ENCODE measurements at regions not wholly inside any gene's neighbourhood (a gene's known extent, or its start where the extent isn't known, plus 50 kb on each side); places are given as distances from the start of the nearest gene placed in this dataset.

DNA sequence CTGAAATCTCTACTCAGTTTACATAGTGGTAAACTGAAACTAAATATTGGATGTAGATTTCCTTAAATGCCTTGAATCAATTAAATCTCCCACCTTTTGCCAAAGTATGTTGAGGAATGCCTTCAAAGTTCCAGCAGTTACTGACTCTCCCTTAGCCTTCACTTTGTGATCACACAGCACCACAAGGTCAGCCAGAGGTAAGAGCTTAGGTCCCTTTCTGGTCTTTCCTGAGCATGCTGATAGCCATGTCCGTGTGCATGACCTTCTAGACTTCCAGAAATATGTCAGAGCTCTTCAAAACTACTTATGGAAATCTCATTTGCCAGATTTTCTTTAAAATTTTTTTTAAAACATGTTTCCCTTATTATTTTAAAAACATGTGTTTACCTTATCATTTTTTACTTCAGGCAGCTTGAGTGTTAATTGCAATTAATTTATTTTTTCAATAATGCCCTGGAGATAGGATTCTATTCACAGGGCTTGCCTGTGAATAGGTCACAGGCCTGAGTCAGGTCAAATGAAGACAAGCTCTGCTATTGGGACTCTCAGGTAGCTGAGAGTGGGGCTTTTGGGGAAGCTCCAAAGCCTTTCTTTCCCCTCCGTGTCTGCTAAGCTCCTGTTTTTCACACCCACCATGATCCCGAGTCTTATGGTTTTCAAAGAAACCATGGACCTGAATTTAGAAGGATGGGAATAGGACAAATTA, 220.5 kb downstream of the CXCL12 start:
- H3K4me3 ChIP-seq (replicated peaks; ENCODE audit: low read depth, low read length): no peak overlapping the region
- TF ChIP-seq, protein P1, sequence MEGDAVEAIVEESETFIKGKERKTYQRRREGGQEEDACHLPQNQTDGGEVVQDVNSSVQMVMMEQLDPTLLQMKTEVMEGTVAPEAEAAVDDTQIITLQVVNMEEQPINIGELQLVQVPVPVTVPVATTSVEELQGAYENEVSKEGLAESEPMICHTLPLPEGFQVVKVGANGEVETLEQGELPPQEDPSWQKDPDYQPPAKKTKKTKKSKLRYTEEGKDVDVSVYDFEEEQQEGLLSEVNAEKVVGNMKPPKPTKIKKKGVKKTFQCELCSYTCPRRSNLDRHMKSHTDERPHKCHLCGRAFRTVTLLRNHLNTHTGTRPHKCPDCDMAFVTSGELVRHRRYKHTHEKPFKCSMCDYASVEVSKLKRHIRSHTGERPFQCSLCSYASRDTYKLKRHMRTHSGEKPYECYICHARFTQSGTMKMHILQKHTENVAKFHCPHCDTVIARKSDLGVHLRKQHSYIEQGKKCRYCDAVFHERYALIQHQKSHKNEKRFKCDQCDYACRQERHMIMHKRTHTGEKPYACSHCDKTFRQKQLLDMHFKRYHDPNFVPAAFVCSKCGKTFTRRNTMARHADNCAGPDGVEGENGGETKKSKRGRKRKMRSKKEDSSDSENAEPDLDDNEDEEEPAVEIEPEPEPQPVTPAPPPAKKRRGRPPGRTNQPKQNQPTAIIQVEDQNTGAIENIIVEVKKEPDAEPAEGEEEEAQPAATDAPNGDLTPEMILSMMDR (IDR thresholded peaks at IDR 0.05; ENCODE audit: low read length, missing control alignments): no peak
- no peak for DNase-seq (ENCODE audit: low read depth)

DNA sequence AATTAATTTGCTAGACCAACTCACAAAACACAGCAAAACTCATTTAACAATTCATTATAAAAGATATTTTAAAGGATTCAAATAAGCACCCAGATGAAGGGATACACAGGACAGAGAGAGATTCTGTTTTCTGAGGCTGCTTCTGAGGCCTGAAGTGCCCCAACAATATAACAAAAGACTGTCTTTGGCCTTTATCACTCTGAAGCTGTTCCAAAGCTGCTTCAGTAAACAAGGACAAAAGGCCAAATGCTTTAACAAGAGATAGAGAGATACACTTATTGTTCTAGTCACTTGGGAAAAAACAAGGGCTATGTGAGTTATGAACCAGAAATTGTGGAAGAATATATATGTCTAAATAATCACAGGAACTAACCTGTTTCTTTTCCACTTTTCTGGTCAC, 223.7 kb downstream of the CXCL12 start:
- no peak overlapping the region for H3K4me3 ChIP-seq (replicated peaks; ENCODE audit: low read depth, low read length)
- no peak for DNase-seq (ENCODE audit: low read depth)
- TF ChIP-seq, protein P1 (IDR thresholded peaks at IDR 0.05; ENCODE audit: low read length, missing control alignments): no peak

- no peak overlapping the region for H3K4me3 ChIP-seq (replicated peaks; ENCODE audit: low read depth, low read length)
- TF ChIP-seq, protein P1 (IDR thresholded peaks at IDR 0.05; ENCODE audit: low read length, missing control alignments): no peak
- no peak for DNase-seq (ENCODE audit: low read depth)
Observed at GRCh38 chr10:44157574-44157973, 227.3 kb downstream of the CXCL12 start.

GRCh38 chr10:44154956-44155355, 229.9 kb downstream of the CXCL12 start:
- no peak overlapping the region for H3K4me3 ChIP-seq (replicated peaks; ENCODE audit: low read depth, low read length)

GRCh38 chr10:44153918-44154670, 230.8 kb downstream of the CXCL12 start:
- no peak overlapping the region for H3K4me3 ChIP-seq (replicated peaks; ENCODE audit: low read depth, low read length)
- no peak for DNase-seq (ENCODE audit: low read depth)
- TF ChIP-seq, protein P1 (IDR thresholded peaks at IDR 0.05; ENCODE audit: low read length, missing control alignments): no peak

More at GRCh38 chr10:44154956-44155355, 229.9 kb downstream of the CXCL12 start:
- no peak for DNase-seq (ENCODE audit: low read depth)
- TF ChIP-seq, protein P1 (IDR thresholded peaks at IDR 0.05; ENCODE audit: low read length, missing control alignments): no peak

- TF ChIP-seq, protein P1 (IDR thresholded peaks at IDR 0.05; ENCODE audit: low read length, missing control alignments): no peak
- H3K4me3 ChIP-seq (replicated peaks; ENCODE audit: low read depth, low read length): no peak overlapping the region
- DNase-seq (ENCODE audit: low read depth): no peak
Observed at GRCh38 chr10:44143556-44143955, 241.3 kb downstream of the CXCL12 start.

Data from fibroblast of pulmonary artery (primary cell).